ENCODE measurements at regions not wholly inside any gene's neighbourhood (a gene's known extent, or its start where the extent isn't known, plus 50 kb on each side); places are given as distances from the start of the nearest gene placed in this dataset.
A peak's percentile ranks its signal among the peaks of the same experiment; 100 is the strongest.

DNA sequence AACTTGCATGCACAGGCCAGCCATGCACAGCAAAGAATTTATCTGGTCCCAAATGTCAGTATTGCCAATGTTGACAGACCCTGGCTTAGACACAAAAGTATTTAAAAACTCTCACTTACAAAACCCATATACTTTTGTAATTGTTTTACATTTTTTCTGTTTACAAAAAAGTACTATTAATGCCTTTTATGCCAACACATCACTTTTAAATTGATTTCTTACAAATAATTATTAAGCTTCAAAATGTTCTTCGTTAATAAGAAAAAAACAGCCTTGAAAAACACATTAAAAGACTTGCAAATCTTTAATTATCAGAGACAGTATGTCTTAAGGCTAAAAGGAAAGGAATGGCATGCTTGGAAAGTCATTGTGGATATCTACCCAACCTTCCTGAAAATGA, 181.3 kb upstream of the TWIST2 start:
- H3K27me3 ChIP-seq (ENCODE audit: low read depth, low read length), result no peaks in the 10 kb centered on the region
- H3K36me3 ChIP-seq (ENCODE audit: control insufficient read depth in 1 of 2, insufficient read depth in 2 of 2, low read length in 2 of 2), result no peaks in the 10 kb centered on the region
- no peaks in the 10 kb centered on the region for H3K4me1 ChIP-seq (ENCODE audit: control insufficient read depth in 1 of 2, insufficient read depth in 2 of 2, low read length in 2 of 2)
- H3K9me3 ChIP-seq (ENCODE audit: control insufficient read depth in 1 of 2, low read length in 2 of 2), result peaks cover 1 to 2% of the 10 kb centered on the region in 2 donors
- no peak overlapping the region for H3K27ac ChIP-seq (ENCODE audit: low read length)
- no peak overlapping the region for H3K4me3 ChIP-seq (ENCODE audit: low read depth in 1 of 2, low read length in 2 of 2)

DNA sequence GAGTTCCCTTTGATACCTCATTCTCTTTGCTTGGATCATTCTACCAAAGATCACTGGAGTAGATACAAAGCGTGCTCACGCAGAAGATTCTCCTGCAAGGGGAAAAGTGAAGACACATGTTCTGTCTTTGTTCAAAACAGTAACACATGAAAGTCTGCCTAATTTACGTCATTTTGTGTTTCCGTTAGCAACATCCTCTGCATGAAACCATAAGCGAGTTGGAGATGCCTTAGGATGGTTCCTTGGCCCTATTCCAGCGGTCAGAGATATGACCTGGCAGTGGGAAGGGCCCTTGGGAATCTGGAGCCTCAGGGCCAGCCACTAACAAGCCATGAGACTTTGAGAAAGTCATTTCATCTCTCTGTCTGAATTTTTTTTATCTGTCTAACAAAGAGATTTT, 180.9 kb upstream of the TWIST2 start:
- H3K9me3 ChIP-seq (ENCODE audit: control insufficient read depth in 1 of 2, low read length in 2 of 2), result no peaks in the 10 kb centered on the region
- no peaks in the 10 kb centered on the region for H3K4me1 ChIP-seq (ENCODE audit: control insufficient read depth in 1 of 2, insufficient read depth in 2 of 2, low read length in 2 of 2)
- H3K4me3 ChIP-seq (ENCODE audit: low read depth in 1 of 2, low read length in 2 of 2), result no peak overlapping the region
- no peaks in the 10 kb centered on the region for H3K27me3 ChIP-seq (ENCODE audit: low read depth, low read length)
- H3K27ac ChIP-seq (ENCODE audit: low read length), result no peak overlapping the region
- no peaks in the 10 kb centered on the region for H3K36me3 ChIP-seq (ENCODE audit: control insufficient read depth in 1 of 2, insufficient read depth in 2 of 2, low read length in 2 of 2)

- Histone ChIP-seq H3K36me3 (ENCODE audit: control insufficient read depth in 1 of 2, insufficient read depth in 2 of 2, low read length in 2 of 2) (no peaks in the 10 kb centered on the region), H3K27ac (ENCODE audit: low read length) (no peak overlapping the region), H3K4me1 (ENCODE audit: control insufficient read depth in 1 of 2, insufficient read depth in 2 of 2, low read length in 2 of 2) (no peaks in the 10 kb centered on the region), H3K27me3 (ENCODE audit: low read depth, low read length) (no peaks in the 10 kb centered on the region), H3K4me3 (ENCODE audit: low read depth in 1 of 2, low read length in 2 of 2) (no peak overlapping the region), H3K9me3 (ENCODE audit: control insufficient read depth in 1 of 2, low read length in 2 of 2) (peaks cover 0 to 5% of the 10 kb centered on the region in 2 donors)
Observed at GRCh38 chr2:238667639-238668038, 180.2 kb upstream of the TWIST2 start.

DNA sequence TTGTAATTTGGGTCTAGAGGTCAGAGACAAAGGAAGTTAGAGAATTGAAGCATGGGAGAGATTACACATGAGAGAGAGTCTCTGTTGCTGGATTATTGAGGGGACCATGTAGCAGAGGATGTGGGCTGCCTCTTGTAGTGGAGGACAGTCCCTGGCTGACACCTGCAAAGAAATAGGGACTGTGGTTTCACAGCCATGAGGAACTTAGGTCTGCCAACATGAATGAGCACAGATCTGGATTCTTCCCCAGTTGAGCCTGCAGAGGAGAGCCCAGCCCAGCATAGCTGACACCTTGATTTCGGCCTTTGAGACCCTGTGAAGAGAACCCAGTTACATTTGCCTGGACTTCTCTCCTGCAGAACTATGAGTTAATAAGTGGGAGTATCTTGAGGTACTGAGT, 179.5 kb upstream of the TWIST2 start:
- Histone ChIP-seq H3K27ac (ENCODE audit: low read length) (no peak overlapping the region), H3K9me3 (ENCODE audit: control insufficient read depth in 1 of 2, low read length in 2 of 2) (peaks cover 0 to 5% of the 10 kb centered on the region in 2 donors), H3K4me3 (ENCODE audit: low read depth in 1 of 2, low read length in 2 of 2) (no peak overlapping the region), H3K4me1 (ENCODE audit: control insufficient read depth in 1 of 2, insufficient read depth in 2 of 2, low read length in 2 of 2) (no peaks in the 10 kb centered on the region), H3K27me3 (ENCODE audit: low read depth, low read length) (no peaks in the 10 kb centered on the region), H3K36me3 (ENCODE audit: control insufficient read depth in 1 of 2, insufficient read depth in 2 of 2, low read length in 2 of 2) (no peaks in the 10 kb centered on the region)

DNA sequence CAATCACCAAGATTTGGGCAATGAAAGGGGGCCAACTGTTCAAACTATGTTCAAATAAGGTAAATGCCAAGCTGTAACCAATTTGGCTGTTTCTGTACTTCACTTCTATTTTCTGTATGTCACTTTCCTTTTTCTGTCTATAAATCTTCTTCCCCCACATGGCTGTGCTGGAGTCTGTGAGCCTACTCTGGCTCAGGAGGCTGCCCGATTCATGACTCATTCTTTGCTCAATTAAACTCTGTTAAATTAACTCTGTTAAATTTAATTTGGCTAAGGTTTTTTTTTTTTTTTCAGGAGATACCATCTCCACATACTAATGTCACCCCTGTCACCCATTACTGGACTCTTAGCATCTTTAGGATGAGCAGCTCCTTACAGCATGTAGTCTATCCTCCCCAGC, 178.8 kb upstream of the TWIST2 start:
- Histone ChIP-seq H3K4me3 (ENCODE audit: low read depth in 1 of 2, low read length in 2 of 2) (no peak overlapping the region), H3K36me3 (ENCODE audit: control insufficient read depth in 1 of 2, insufficient read depth in 2 of 2, low read length in 2 of 2) (no peaks in the 10 kb centered on the region), H3K27me3 (ENCODE audit: low read depth, low read length) (no peaks in the 10 kb centered on the region), H3K27ac (ENCODE audit: low read length) (no peak overlapping the region), H3K9me3 (ENCODE audit: control insufficient read depth in 1 of 2, low read length in 2 of 2) (peaks cover 0 to 5% of the 10 kb centered on the region in 2 donors), H3K4me1 (ENCODE audit: control insufficient read depth in 1 of 2, insufficient read depth in 2 of 2, low read length in 2 of 2) (no peaks in the 10 kb centered on the region)

DNA sequence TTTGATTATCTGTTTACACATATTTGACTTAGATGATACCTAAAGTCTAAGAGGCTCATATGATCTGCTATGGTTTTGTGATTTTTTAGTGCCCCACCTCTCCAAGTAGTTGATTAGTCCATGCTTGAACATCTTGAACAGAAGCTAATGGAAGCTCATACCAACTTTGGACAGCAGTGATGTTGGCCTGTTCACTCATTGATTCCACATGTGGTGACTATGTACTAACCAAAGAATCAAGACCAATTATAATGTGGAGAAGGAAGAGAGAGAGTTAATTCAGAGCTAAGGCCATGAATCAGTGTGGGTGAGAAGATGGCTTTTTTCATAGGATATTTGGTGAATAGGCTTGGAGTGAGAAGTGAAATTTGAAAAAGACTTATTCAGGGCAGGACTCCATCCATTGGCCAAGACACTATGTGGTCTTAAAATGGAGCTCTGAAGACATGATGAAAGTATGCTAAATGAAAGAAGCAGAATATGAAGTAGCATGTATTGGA, 178.3 kb upstream of the TWIST2 start:
- Histone ChIP-seq H3K9me3 (ENCODE audit: control insufficient read depth in 1 of 2, low read length in 2 of 2) (peaks cover 0 to 5% of the 10 kb centered on the region in 2 donors), H3K27me3 (ENCODE audit: low read depth, low read length) (no peaks in the 10 kb centered on the region), H3K4me3 (ENCODE audit: low read depth in 1 of 2, low read length in 2 of 2) (no peak overlapping the region), H3K4me1 (ENCODE audit: control insufficient read depth in 1 of 2, insufficient read depth in 2 of 2, low read length in 2 of 2) (no peaks in the 10 kb centered on the region), H3K36me3 (ENCODE audit: control insufficient read depth in 1 of 2, insufficient read depth in 2 of 2, low read length in 2 of 2) (no peaks in the 10 kb centered on the region), H3K27ac (ENCODE audit: low read length) (no peak overlapping the region)

- no peaks in the 10 kb centered on the region for H3K27me3 ChIP-seq (ENCODE audit: low read depth, low read length)
- H3K4me1 ChIP-seq (ENCODE audit: control insufficient read depth in 1 of 2, insufficient read depth in 2 of 2, low read length in 2 of 2), result no peaks in the 10 kb centered on the region
- H3K27ac ChIP-seq (ENCODE audit: low read length), result no peak overlapping the region
- no peaks in the 10 kb centered on the region for H3K36me3 ChIP-seq (ENCODE audit: control insufficient read depth in 1 of 2, insufficient read depth in 2 of 2, low read length in 2 of 2)
- H3K4me3 ChIP-seq (ENCODE audit: low read depth in 1 of 2, low read length in 2 of 2), result no peak overlapping the region
- H3K9me3 ChIP-seq (ENCODE audit: control insufficient read depth in 1 of 2, low read length in 2 of 2), result peaks cover 0 to 5% of the 10 kb centered on the region in 2 donors
Observed at GRCh38 chr2:238670111-238670585, 177.7 kb upstream of the TWIST2 start.

DNA sequence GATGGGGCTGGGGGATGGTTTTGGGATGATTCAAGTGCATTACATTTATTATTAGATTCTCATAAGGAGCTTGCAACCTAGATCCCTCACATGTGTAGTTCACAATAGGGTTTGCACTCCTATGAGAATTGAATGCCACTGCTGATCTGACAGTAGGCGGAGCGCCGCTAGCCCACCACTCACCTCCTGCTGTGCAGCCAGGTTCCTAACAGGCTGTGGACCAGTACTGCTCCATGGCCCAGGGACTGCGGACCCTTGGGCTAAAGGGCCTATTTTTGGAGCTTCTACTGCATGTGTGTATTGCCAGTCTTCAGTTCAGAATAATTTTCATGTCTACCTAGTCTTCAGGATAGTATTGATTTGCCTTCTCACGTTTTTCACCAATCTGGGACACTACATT, 165.3 kb upstream of the TWIST2 start:
- H3K9me3 ChIP-seq (ENCODE audit: control insufficient read depth in 1 of 2, low read length in 2 of 2), result no peaks in the 10 kb centered on the region
- no peak overlapping the region for H3K27ac ChIP-seq (ENCODE audit: low read length)
- no peak overlapping the region for H3K4me3 ChIP-seq (ENCODE audit: low read depth in 1 of 2, low read length in 2 of 2)
- H3K36me3 ChIP-seq (ENCODE audit: control insufficient read depth in 1 of 2, insufficient read depth in 2 of 2, low read length in 2 of 2), result no peaks in the 10 kb centered on the region
- no peaks in the 10 kb centered on the region for H3K27me3 ChIP-seq (ENCODE audit: low read depth, low read length)
- H3K4me1 ChIP-seq (ENCODE audit: control insufficient read depth in 1 of 2, insufficient read depth in 2 of 2, low read length in 2 of 2), result peaks cover 0 to 4% of the 10 kb centered on the region in 2 donors

DNA sequence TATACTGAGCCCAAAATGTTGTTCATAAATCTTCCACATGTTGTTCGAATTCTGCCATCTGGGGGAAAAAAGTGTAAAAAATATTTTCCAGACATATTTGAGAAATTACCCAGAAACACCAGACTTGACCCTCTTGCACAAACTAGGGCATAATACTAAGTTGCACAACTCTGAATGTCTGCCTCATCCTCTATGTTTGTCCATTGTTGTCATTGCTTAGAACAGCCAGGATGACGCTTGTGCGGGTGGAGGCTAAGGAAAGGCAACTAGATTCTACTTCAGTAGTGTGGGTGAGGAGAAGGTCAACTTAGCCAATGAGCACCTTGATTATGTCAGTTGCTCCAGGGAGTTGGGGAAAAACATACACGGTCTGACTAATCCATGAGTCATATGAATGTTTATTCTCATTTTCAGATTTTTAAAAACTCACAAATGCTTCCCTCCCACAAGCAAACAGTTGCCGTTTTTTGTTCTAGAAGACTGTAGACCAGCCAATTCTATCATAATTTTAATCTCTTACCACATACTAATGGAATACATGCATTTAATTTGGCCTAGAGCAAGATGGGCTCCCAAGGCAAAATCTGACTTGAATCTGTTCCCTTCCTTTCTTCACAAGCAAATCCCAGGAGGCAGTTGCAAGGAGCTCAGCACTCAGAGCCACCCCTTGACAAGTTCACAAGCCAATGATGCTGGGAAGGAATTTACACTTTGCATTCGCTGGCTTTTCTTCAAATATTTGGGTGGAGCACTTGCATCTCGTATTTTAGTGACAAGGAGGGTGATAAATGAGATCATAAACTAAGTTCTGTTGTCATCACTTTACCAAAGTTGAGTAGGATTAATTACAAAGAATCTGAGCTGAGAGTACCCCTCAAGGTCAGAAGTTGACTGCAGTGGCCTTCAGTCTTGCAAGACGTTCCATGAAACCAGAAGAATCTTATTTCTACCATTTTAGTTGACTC, 163.2 kb upstream of the TWIST2 start:
- no peaks in the 10 kb centered on the region for H3K9me3 ChIP-seq (ENCODE audit: control insufficient read depth in 1 of 2, low read length in 2 of 2)
- H3K36me3 ChIP-seq (ENCODE audit: control insufficient read depth in 1 of 2, insufficient read depth in 2 of 2, low read length in 2 of 2), result no peaks in the 10 kb centered on the region
- no peak overlapping the region for H3K4me3 ChIP-seq (ENCODE audit: low read depth in 1 of 2, low read length in 2 of 2)
- no peaks in the 10 kb centered on the region for H3K27me3 ChIP-seq (ENCODE audit: low read depth, low read length)
- peak overlapping the region; percentile 25 for H3K27ac ChIP-seq (ENCODE audit: low read length)
- peaks cover 0 to 4% of the 10 kb centered on the region in 2 donors for H3K4me1 ChIP-seq (ENCODE audit: control insufficient read depth in 1 of 2, insufficient read depth in 2 of 2, low read length in 2 of 2)

- no peak overlapping the region for H3K4me3 ChIP-seq (ENCODE audit: low read depth in 1 of 2, low read length in 2 of 2)
- no peaks in the 10 kb centered on the region for H3K36me3 ChIP-seq (ENCODE audit: control insufficient read depth in 1 of 2, insufficient read depth in 2 of 2, low read length in 2 of 2)
- no peaks in the 10 kb centered on the region for H3K9me3 ChIP-seq (ENCODE audit: control insufficient read depth in 1 of 2, low read length in 2 of 2)
- no peaks in the 10 kb centered on the region for H3K27me3 ChIP-seq (ENCODE audit: low read depth, low read length)
- no peak overlapping the region for H3K27ac ChIP-seq (ENCODE audit: low read length)
- H3K4me1 ChIP-seq (ENCODE audit: control insufficient read depth in 1 of 2, insufficient read depth in 2 of 2, low read length in 2 of 2), result peaks cover 0 to 4% of the 10 kb centered on the region in 2 donors
Observed at GRCh38 chr2:238685327-238685709, 162.6 kb upstream of the TWIST2 start.

DNA sequence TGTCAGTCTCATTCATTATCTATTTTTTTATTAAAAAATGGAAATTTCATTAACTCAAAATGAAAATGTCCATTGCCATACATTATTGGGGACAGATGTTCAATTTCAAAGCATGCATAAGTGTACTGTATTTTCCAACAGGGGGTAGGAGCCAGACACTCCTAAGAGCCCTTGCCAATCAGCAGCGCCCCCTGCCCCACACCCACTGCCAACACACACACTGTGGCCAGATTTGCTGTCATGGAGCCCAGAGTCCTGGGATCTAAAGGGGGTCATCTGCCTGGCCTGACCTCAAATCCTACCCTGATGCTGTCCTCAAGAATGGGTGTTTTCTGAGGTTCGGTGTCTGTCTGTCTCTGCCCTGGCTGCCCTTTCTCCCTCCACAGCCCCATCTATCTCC, 162.2 kb upstream of the TWIST2 start:
- Histone ChIP-seq H3K9me3 (ENCODE audit: control insufficient read depth in 1 of 2, low read length in 2 of 2) (no peaks in the 10 kb centered on the region), H3K36me3 (ENCODE audit: control insufficient read depth in 1 of 2, insufficient read depth in 2 of 2, low read length in 2 of 2) (no peaks in the 10 kb centered on the region), H3K27me3 (ENCODE audit: low read depth, low read length) (no peaks in the 10 kb centered on the region), H3K4me3 (ENCODE audit: low read depth in 1 of 2, low read length in 2 of 2) (no peak overlapping the region), H3K27ac (ENCODE audit: low read length) (no peak overlapping the region), H3K4me1 (ENCODE audit: control insufficient read depth in 1 of 2, insufficient read depth in 2 of 2, low read length in 2 of 2) (peaks cover 0 to 4% of the 10 kb centered on the region in 2 donors)
